H1 (cell line): ENCODE measurements at regions not wholly inside any gene's neighbourhood (a gene's known extent, or its start where the extent isn't known, plus 50 kb on each side); places are given as distances from the start of the nearest gene placed in this dataset.

Source experiments
- CEBPB ChIP-seq: IDR thresholded peaks from 2 replicates; pipeline ENCODE4 v1.6.1; 2012; ENCODE audit warnings: low read depth, low read length
- CHD1 ChIP-seq: IDR thresholded peaks from 2 replicates; pipeline ENCODE4 v1.6.1; 2012; ENCODE audit warnings: low read depth, low read length, improper control_type of control experiment
- CTCF ChIP-seq, 3 experiments: IDR thresholded peaks; 1 replicate in 2 of 3; 2 replicates in 1 of 3; pipeline versions ENCODE4 v1.5.1 to v1.6.1; 2011; ENCODE audit warnings: low read length in 3 of 3, mild to moderate bottlenecking in 3 of 3, inconsistent platforms in 2 of 3, low read depth in 1 of 3, moderate library complexity in 1 of 3; ENCODE audit not compliant: insufficient read depth in 1 of 3; ENCODE audit errors: control extremely low read depth in 1 of 3
- EZH2 ChIP-seq: fragments of 200-600 bp; sonication (generic); IDR thresholded peaks from 2 replicates; pipeline ENCODE4 v1.7.1; 2012; ENCODE audit warnings: low read depth, mild to moderate bottlenecking, moderate library complexity, low read length, inconsistent platforms; ENCODE audit not compliant: severe bottlenecking
- KDM1A ChIP-seq: fragments of 200-600, 300-600 bp; sonication (generic); IDR thresholded peaks from 2 replicates; pipeline ENCODE4 v1.7.1; 2016; ENCODE audit warnings: mild to moderate bottlenecking, low read length, borderline replicate concordance
- MAFK ChIP-seq: IDR thresholded peaks from 2 replicates; pipeline ENCODE4 v1.6.1; 2012; ENCODE audit warnings: low read depth, mild to moderate bottlenecking, improper control_type of control experiment, low read length
- POLR2A ChIP-seq, 2 experiments: IDR thresholded peaks; 1 replicate in 1 of 2; 2 replicates in 1 of 2; pipeline ENCODE4 v1.6.1; 2011; ENCODE audit warnings: low read depth in 2 of 2, low read length in 2 of 2, mild to moderate bottlenecking in 2 of 2; ENCODE audit errors: control extremely low read depth in 1 of 2
- POLR2AphosphoS5 ChIP-seq: IDR thresholded peaks from 2 replicates; pipeline ENCODE4 v1.6.1; 2011; ENCODE audit warnings: low read depth, low read length
- SIN3A ChIP-seq, 2 experiments: IDR thresholded peaks in 1 of 2; conservative IDR thresholded peaks in 1 of 2; 2 replicates each; pipeline ENCODE4 v1.6.1; 2011 to 2012; ENCODE audit warnings: low read length in 2 of 2, improper control_type of control experiment in 1 of 2, low read depth in 1 of 2, mild to moderate bottlenecking in 1 of 2
- TF ChIP-seq, protein P1 (sequence below): IDR thresholded peaks from 2 replicates; pipeline ENCODE4 v1.6.1; 2011; ENCODE audit warnings: low read depth, mild to moderate bottlenecking, low read length; ENCODE audit not compliant: insufficient read depth

GRCh38 chr9:100865111-100865510 lies 163.4 kb upstream of the PLPPR1 start:
- TF ChIP-seq EZH2 = no peak
- TF ChIP-seq CTCF (IDR thresholded peaks at IDR 0.05; ENCODE audit: control extremely low read depth in 1 of 3, insufficient read depth in 1 of 3, low read depth in 1 of 3, low read length in 3 of 3) = no peak
- no peak for TF ChIP-seq KDM1A
- TF ChIP-seq CEBPB = no peak
- no peak for TF ChIP-seq CHD1
- TF ChIP-seq POLR2A (IDR thresholded peaks at IDR 0.05; ENCODE audit: control extremely low read depth in 1 of 2, low read depth in 2 of 2, low read length in 2 of 2) = no peak
- TF ChIP-seq POLR2AphosphoS5 = no peak
- no peak for TF ChIP-seq MAFK
- TF ChIP-seq SIN3A (conservative IDR thresholded peaks at IDR 0.05 in 1 of 2, IDR thresholded peaks at IDR 0.05 in 1 of 2; ENCODE audit: low read depth in 1 of 2, low read length in 2 of 2) = no peak
- TF ChIP-seq, protein P1, sequence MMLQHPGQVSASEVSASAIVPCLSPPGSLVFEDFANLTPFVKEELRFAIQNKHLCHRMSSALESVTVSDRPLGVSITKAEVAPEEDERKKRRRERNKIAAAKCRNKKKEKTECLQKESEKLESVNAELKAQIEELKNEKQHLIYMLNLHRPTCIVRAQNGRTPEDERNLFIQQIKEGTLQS = no peak
